Stimulated activated CD4-positive, alpha-beta T cell treated with anti-CD3 and anti-CD28 coated beads, Interleukin-2, amount 100 ng/mL, for 24 hours (primary cell): ENCODE measurements at regions not wholly inside any gene's neighbourhood (a gene's known extent, or its start where the extent isn't known, plus 50 kb on each side); places are given as distances from the start of the nearest gene placed in this dataset.
"Not testable (repeated sequence)": the region's sequence is repeated elsewhere in the genome, so short reads cannot be mapped to it uniquely, and the experiment has no call there.

Experiments
- DNase-seq, 2 donors: peaks; one replicate each; pipeline ENCODE4 v3.0.0-alpha.2; 2020

DNA sequence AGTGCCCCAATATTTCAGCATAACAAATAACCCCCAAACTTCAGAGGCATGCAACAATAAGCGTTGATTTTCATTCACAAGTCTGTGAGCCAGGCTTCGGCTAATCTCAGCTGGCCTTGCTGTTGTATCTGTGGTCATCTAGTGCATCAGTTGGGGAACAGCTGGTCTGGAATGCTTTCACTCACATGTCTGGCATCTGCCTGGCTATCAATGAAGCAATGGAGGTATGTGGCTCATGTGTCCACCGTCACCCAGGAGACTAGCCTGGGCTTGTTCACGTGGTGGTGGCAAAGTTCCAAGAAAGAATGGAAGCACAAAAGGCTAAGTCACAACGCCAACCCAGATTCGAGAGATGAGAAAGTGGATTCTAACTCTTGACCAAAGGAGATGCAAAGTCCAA, 304.8 kb upstream of the ISX start:
- no peak for DNase-seq

DNA sequence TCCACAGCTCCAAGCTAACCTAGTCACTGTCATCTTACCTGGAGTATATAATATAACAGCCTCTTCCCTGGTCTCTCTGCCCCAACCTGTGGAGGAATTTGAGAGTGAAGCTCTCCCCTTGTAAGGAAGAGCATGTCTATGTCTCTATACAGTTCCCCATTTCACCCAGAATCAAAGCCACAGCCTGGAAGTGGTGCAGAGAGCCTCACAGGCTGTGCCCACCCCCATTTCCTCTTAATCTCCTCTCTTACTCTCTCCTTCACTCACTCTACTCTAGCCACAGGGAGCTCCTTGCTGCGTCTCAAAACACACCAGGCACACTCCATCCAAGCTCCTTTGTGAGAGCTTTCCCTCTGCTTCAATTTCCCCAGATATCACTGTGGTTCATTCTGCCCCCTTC, 302.5 kb upstream of the ISX start:
- DNase-seq = no peak

DNA sequence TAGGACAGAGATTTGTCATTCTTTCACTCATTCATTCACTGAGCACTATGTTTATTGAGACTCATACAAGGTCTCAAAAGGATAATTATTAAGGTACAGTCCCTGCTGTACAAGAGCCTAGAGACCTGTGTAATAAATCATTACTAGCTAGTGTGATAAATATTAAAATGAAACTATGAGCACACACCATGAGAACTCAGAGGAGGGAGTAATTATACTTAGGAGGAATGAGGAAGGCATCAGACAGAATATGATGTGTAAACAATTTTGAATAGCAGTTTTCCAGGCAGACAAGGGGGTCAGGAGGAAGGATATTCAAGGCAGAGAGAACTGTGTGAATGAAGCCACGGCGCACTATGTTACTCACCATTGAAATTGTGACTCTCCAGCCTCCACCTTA, 300.8 kb upstream of the ISX start:
- no peak for DNase-seq

DNA sequence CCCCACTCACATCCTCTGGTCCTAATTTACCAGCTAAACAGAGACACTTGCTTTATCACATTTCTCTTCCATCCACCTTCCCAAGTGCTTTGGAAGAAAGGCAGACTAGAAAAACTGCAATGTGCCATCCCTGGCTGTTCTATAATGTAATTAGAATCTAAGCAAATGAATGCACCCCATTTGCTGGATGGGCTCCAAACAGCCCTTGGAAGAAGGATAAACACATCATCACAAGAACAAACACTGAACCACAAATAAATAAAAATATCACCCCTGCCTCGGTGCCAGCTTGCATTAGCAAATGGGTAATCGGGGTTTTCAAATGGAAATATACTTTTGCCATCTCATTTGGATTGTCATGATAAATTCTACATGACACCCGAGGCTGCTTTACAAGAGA, 296.6 kb upstream of the ISX start:
- DNase-seq = no peak

DNA sequence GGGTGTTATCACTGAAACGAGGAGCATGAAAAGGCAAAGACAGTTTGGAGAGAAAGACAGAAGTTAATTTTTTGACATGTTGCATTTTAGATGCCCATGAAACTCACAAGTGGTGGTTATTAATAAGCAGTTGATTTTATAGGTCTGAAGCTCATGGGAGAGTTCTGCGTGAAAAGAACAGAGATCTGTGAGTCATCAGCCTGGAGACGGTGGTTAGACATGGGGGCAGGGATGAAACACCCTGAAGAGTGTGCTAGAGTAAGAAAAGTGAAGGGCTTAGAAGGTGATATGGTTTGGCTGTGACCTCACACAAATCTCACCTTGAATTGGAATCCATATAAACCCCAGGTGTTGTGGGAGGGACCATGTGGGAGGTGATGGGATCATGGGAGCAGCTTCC, 289.1 kb upstream of the ISX start:
- DNase-seq = no peak

DNA sequence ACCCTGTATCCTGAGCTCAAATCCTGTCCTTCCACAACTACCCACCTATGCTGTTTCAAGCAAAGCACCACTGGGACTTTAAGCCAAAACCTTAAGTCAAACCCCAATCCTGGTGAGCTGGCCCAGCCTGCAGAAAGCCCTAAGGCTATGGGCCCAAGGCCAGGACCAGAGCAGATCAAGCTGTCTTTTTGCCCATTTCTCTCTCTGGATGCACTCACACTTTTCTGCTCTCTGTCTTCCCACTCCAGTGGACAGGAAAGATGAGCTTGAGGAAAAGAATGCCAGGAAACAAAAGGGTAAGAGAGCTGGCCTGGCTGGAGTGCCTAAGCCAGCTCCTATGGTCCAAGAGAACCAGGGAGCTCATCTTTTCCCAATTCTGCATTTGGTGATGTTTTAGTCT, 284.3 kb upstream of the ISX start:
- DNase-seq = no peak

DNA sequence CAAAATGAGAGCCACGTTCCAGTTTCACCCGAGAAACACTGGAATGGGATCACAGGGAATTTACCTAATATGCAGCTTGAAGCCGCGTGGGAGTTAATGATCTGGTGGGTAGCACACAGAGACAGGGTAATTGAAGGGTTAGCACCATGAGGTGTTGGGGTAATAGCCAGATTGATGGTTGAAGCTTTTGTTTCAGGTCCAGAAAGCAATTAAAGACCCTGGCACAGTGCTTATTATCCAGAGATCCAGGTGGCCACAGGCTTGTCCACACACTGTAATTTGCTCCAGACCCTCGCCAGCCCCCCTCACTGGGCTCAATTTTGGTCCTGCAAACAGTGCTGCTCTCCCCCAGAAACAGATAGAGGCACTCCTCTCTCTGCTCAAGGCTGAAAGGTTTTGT, 282.5 kb upstream of the ISX start:
- no peak for DNase-seq

DNA sequence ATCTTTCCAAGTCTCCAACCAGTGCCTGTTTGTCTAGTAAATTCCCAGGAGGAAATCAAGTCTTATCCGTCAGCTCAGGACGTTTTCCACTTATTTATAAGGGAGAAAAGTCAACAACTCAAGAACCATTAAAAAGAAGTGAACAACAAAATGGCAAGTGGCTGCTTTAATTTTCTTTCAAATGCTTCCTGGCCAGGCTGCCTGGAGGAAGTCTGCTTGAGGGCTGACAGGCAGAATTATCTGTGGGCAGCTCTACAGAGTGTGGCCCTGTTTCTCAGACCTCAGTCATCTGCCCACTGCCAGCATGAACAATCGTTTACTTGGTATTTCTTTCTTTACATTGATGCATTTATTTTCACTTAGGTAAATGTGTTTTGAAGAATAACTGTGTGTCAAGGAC, 281.9 kb upstream of the ISX start:
- DNase-seq = no peak

DNA sequence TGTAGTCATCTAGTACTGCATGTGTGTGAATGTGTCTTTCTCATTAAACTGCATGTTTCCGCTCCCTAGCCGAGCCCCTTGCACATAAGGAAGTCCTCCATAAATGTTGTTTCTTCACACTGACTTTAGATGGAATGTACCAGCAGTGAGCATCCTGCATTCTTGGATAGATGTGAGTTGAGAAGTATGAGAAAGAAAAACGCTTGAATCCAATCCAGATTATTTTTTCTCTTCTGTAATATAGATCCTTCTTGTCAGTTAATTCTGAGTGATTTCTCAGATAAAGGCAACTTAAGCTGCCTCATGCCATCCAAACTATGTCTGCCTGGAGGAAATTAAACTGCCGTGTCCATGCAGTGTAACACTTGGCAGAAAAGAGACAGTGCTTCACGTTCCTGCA, 268.1 kb upstream of the ISX start:
- DNase-seq = no peak

DNA sequence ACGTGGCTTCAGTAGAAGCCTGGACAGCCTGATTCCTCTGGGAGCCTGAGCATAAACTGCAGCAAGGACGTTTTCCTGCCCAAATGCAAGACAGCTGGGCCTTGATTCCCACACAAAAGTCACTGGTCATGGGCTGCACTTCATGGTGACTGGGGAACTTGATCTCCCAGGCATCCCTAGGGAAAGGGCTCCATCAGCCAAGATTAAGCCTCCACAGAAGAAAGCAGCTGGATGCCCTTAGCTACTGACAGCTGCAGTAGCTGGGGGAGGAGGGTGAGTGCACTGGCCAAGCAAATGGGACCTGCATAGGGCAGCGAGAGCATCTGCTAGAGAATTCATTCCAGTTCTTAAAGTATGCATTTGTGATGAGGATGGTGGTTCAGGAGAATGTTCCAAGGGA, 267.4 kb upstream of the ISX start:
- DNase-seq = no peak

DNA sequence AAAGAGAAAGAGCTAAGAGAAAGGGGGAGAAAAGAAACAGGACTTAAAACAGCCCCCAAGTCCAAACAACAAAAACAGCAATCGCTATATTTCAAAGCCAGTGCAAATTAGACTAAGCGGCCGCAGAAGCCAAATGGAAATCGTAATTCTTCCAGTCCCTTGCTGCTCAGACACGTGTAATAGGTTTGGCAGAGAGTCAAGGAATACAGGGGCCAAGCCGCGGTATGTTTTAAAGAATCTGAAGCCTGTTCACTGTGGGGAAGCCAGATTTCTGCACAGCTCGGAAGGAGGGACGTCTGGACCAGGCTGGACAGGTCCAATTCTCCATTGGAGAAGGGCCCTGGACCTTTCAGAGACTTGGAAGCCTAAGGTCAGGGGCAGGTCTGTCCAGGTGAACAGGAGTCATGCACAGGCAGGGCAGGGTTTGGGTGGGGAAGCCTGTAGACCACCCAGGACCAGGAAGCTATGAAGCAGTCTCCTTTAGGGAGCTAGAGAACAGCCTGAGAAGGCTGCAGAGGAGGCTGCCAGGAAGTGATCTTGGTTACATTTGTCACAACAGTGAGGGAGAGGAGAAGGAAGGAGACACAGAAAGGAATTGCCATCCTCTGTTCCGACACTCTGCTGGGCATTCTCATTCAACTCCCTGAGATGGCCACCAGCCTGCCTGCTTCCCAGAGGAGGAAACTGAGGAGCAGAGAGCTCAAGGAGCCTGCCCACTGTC, 265.5 kb upstream of the ISX start:
- no peak for DNase-seq

DNA sequence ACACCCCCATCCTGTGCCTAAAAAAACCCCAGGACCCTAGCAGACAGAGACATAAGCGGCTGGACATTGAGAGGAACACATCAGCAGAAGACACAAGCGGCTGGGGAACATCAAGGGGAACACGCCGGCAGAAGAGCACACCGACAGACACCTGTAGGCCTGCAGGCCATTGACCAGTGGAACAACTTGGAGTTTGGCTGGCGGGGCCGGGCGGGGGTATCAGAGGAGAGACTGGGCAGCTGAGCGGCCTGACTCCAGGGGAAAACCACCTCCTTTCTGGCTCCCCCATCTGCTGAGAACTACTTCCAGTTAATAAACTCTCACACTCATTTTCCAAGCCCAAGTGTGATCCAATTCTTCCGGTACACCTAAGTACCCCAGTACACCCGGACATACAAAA, 264.7 kb upstream of the ISX start:
- no peak for DNase-seq

DNA sequence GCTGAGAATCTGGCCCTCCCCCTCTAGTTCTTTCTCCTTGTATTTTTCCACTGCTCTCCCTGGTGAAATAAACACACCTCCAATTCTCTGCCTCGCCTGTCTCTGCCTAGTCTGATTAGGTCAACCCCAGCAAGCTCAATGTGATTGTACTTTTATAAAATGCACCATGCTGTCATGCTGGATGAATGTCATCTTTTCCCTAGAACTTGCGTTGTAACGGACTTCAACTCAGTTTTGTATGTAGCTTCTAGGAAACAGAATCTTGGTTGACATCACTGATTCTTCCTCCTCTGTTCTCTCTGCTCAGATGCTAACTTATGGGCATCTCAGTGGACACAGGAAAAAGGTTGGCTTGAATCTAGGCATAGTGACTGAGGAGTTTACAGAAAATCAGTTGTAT, 261.9 kb upstream of the ISX start:
- DNase-seq = no peak

DNA sequence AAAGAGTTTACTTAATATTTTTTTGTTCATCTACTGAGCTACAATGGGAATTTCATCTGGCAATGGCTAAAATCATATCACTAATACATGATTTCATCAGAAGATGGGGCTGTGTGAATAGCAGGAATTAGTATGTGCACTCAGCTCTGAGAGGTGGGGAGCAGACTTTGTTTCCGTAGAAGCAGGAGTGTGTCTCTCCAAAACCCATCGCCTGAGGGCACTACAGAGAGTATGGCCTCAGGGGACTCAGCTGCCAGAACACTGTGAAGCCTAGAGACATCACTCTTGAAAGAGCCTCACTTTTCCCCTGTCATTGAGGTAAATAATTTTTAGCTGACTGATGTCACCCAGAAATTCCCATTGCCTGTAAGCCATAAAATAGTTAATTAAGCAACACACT, 261.4 kb upstream of the ISX start:
- DNase-seq = no peak

DNA sequence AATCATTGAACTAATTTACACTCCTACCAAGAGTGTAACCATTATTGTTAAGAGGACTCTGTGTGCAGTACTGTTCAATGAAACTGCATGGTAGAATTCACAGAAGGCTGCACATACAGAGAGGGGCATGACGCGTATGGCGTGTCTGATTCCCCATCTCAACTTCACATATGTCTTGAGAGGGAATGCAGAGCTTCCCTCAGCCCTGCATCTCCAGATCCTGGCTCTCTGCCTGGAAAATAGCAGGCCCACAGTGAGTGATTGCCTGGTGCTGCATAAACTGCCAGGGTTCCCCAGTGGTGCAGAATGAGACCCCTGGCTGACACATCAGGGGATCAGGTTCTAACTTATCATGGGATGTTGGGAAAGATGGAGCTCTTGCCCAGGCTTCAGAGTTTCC, 260.2 kb upstream of the ISX start:
- DNase-seq = no peak

DNA sequence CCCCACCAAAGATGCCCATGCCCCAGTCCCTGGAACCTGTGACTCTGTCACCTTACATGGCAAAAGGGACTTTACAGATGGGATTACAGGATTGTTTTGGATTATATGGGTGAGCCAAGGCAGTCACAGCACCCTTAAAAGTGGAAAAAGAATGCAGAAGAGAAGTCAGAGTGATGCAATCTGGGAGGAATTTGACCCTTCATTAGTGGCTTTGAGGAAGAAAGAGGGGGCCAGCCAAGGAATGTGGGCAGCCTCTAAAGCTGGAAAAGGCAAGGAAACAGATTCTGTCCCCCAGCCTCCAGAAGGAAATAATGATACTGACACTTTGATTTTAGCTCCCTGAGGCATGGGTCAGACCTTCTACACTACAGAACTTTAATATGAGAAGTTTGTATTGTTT, 257.3 kb upstream of the ISX start:
- DNase-seq = no peak

DNA sequence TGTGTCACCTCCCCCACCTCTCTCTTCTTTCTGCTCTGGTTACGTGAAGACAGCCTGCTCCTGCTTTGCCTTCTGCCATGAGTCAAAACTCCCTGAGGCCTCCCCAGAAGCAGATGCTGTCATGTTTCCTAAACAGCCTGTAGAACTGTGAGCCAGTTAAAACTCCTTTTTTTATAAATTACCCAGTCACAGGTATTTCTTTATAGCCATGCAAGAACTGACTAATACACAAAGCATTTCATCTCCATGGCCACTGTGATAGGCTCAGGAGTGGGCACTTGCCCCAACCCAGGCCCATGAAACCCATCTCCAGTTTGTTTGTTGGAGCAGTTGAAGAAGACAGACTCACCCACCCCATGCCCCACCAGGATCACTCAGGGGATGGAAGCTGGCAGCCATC, 253.3 kb upstream of the ISX start:
- no peak for DNase-seq

DNA sequence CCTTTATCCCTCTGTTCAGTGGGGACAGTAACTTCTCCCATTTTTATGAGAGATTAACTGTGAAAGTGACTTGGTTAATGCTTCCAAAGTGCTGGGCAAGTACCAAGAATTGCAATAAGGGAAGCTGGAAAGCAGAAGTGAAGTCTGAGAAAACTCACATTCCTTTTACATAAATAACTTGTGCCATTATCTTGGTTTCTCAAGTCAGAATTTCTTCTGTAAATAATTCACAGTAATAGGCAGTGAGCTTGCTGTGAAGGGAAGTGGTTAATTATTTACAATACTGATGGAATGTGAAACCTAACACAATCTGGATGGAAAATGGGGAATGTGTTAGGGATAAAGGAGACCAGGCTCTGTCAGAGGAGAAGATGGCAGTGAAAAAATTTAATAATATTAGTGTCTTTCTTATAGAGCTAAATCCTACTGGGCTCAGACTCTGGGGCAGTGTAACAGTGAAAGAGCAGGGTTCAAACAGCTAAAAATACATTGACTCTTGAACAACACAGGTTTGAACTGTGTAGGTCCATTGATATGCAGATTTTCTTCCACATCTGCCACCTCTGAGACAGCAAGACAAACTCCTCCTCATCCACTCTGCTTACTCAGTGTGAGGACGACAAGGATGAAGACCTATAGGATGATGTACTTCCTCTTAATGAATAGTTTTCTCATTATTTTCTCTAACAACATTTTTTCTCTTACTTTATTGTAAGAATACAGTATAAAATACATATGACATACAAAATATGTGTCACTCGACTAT, 251.5 kb upstream of the ISX start:
- DNase-seq = no peak

DNA sequence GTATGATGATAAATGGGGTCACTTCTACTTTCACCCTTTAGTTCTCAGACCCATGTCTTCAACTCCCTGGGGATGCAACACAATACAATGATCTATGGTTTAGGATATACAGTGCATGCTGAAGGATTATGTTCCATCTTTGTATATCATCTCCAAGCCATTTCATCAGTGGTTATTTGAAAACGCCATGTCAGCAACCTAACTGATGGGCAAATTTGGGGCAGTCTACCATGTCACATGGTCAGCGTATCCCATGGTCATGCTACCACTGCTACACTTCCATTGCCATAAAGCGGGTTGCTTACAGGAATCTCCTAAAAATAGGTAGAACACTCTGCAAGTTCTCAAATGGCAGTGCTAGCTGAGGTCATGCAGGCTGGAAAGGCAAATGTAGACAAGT, 236.5 kb upstream of the ISX start:
- no peak for DNase-seq

DNA sequence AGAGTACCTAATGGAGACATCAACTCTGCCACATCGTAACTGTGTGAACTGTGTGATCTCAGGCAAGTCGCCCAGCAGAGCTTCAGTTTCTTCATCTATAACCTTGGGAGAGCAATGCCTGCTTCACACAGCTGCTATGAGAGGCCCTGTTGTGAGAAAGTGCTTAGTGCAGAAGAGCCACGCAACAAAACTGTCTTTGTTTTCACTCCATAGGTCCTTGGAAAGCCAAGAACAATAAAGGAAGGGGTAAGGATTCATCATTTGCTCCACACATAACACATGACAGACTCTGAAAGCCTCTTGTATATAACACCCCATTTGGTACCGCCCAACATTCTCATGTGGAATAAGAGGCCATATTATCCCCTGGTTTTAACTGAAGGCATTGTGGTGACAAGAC, 231.9 kb upstream of the ISX start:
- DNase-seq = no peak

DNA sequence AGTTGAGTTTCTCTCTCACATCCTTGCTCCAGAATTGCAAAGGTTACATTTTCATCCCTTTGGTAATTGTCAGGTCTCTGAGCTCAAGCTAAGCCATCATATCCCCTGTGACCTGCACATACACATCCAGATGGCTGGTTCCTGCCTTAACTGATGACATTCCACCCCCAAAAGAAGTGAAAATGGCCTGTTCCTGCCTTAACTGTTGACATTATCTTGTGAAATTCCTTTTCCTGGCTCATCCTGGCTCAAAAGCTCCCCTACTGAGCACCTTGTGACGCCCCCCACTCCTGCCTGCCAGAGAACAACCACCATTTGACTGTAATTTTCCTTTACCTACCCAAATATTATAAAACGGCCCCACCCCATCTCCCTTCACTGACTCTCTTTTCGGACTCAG, 231.4 kb upstream of the ISX start:
- not testable (repeated sequence) for DNase-seq

DNA sequence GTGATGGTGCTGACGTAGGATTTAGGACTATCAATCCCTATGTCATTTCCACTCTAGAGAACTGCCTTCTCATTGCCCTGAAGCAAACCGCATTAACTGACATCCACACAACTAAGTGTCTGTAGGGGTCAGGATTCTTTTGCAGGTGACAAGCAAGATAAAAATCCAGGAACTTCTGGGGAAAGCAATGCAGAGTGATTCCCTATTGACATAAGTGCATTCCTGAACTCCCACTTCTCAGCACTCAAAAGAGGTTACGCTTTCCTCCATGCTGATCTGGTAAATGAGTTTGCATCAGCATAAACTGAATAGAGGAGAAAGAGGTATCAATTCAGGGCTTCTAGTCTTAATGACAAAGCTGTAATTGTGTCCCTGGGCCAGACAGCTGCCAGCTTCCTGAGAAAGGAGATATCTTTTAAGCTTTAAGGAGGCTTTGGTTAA, 224.6 kb upstream of the ISX start:
- no peak for DNase-seq

DNA sequence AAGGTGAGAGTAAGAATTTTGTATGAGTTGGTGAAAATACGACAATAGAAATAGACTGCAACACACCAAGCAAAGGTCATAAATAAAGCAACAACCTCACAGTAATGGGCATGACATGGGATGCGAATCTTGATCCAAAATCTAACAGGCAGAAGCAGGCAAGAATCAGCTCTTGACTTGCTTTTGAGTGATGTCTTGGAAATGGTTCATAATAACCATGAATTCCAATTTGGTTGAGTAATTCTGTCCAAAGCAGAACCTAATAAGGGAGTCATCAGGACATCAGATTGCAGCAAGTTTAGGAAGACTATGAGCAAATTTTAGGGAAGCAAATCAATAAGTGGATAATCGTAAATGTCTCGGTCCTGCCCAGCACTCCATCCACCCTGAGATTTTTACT, 224.0 kb upstream of the ISX start:
- no peak for DNase-seq

DNA sequence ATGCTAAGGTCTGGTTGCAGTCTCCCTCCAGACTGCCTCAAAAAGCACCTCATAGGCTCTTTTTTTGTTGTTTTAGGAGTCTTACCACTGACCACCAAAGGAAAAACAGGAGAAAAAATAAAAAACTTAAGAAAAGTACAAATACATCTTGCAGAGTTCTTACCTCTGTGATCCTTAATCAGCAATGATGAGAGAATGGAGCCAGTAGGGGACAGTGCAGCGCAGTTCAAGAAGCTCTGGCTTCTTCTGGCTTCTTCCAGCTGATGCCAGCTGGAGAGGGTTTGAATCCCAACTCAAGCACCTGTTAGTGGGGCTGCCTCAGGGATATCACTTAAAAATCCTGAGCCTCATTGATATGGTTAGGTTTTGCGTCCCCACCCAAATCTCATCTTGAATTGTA, 223.3 kb upstream of the ISX start:
- DNase-seq = no peak

DNA sequence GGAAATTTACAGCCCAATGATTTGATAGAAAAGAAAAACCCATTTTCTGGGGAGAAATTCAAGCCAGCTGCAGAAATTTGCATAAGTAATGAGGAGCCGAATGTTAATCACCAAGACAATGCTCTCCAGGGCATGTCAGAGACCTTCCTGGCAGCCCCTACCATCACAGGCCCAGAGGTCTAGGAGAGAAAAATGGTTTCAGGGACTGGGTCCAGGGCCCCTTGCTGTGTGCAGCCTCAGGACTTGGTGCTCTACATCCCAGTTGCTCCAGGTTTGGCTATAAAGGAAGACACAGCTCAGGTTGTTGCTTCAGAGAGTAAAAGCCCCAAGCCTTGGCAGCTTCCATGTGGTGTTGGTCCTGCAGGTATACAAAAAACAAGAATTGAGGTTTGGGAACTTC, 222.2 kb upstream of the ISX start:
- not testable (repeated sequence) for DNase-seq
